Chondrocyte (in vitro differentiated cells): ENCODE measurements at regions not wholly inside any gene's neighbourhood (a gene's known extent, or its start where the extent isn't known, plus 50 kb on each side); places are given as distances from the start of the nearest gene placed in this dataset.

Source experiments
- DNase-seq: peaks from one replicate; pipeline ENCODE4 v3.0.0; 2021; ENCODE audit warnings: mixed read lengths, low spot score
- H3K27ac Mint-ChIP-seq: one replicate; pipeline ENCODE4 v1.8.0; 2021; ENCODE audit warnings: mild to moderate bottlenecking, moderate library complexity, mixed read lengths; ENCODE audit not compliant: unreplicated experiment
- H3K27me3 Mint-ChIP-seq: 2 replicates; pipeline ENCODE4 v1.8.0; 2021; ENCODE audit warnings: low read depth, mixed read lengths
- H3K36me3 Mint-ChIP-seq: 2 replicates; pipeline ENCODE4 v1.8.0; 2021; ENCODE audit warnings: low read depth, mixed read lengths
- H3K4me1 Mint-ChIP-seq: 2 replicates; pipeline ENCODE4 v1.8.0; 2021; ENCODE audit warnings: low read depth, mild to moderate bottlenecking, mixed read lengths
- H3K4me3 Mint-ChIP-seq: one replicate; pipeline ENCODE4 v1.8.0; 2021; ENCODE audit warnings: mild to moderate bottlenecking, moderate library complexity, mixed read lengths; ENCODE audit not compliant: unreplicated experiment
- H3K9me3 Mint-ChIP-seq: 2 replicates; pipeline ENCODE4 v1.8.0; 2021; ENCODE audit warnings: low read depth, mixed read lengths
- CTCF ChIP-seq: fragments of 200-600 bp; sonication (generic); IDR thresholded peaks from 2 replicates; pipeline ENCODE4 v1.5.0; 2021; ENCODE audit warnings: antibody characterized with exemption, mild to moderate bottlenecking, moderate library complexity

DNA sequence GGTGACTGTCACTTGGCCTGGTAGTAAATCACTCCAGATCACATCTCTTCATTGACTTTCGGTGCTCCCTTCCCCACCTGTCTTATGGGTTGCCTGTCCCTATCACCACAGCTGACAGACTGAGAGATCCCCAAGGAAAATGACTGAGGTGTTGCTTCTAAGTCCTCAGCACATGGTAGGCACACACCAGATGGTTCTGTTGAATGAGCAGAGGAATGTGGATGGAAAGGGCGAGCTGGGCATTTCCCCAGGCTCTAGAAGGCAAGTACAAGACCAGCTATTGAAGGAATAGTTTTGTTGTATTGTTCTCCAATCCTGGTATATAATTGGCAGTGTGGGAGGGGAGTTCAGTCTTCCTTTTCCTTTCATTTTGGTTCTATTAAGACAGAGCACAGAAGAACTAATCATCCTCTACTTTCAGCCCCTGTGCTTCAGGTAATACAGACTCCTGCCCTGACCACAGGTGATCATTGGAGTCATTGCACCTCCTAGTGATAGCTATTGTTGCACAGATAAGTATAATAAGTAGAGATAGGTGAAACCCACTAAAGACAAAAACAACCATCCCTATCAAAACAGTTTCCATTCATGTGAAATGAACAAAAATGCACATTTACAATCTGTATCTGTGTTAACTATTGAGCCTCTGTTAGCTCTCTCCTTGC, 158.6 kb downstream of the TRAM1L1 start:
- H3K4me1 Mint-ChIP-seq: peaks cover 5% of the 10 kb centered on the region
- peaks cover 19% of the 10 kb centered on the region for H3K27me3 Mint-ChIP-seq
- no peaks in the 10 kb centered on the region for H3K36me3 Mint-ChIP-seq
- H3K27ac Mint-ChIP-seq: no peak overlapping the region
- no peak for DNase-seq
- TF ChIP-seq CTCF: no peak
- no peak overlapping the region for H3K4me3 Mint-ChIP-seq
- H3K9me3 Mint-ChIP-seq: no peaks in the 10 kb centered on the region

GRCh38 chr4:116925900-116926457, 159.4 kb downstream of the TRAM1L1 start:
- Mint-ChIP-seq H3K4me3 (peak overlapping the region; percentile 60), H3K9me3 (peaks cover 3% of the 10 kb centered on the region), H3K27me3 (peaks cover 19% of the 10 kb centered on the region), H3K36me3 (peaks cover 2% of the 10 kb centered on the region), H3K4me1 (peaks cover 5% of the 10 kb centered on the region), H3K27ac (no peak overlapping the region)
- TF ChIP-seq CTCF: no peak
- peak; percentile 85 for DNase-seq

DNA sequence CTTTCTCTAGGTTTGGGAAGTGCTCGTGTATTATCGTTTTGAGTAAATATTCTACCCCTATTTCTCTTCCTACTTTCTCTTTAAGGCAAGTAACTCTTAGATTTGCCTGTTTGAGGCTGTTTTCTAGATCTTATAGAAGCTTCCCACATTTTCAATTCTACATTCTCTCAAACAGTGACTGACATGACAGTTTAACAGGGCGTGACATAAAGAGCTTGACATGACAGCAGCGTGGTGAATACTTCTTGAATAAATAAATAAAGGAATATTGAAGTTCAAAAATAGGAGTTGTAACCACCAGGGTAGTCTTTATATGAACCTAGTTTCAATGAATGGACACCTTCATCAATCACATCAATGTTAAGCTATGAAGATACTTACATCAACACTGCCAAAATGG, 162.0 kb downstream of the TRAM1L1 start:
- no peak for TF ChIP-seq CTCF
- H3K27me3 Mint-ChIP-seq: peaks cover 19% of the 10 kb centered on the region

DNA sequence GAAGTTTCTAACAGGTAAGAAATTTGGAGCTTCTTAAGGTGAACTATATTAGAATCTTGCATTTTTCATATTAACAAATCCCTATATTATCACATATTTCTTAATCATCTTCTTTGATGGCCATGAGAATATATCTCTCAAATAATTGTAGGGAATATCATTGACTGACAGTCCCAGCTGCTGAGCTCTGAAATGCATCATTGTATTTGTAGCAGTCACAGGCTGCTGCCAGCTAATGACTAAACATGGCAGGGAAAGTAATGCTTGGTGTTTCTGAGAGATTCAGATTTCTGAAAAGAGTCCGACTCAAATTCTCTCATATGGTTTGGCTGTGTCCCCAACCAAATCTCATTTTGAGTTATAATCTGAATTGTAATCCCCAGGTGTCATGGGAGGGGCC, 171.9 kb downstream of the TRAM1L1 start:
- no peak for TF ChIP-seq CTCF
- Mint-ChIP-seq H3K4me1 (no peaks in the 10 kb centered on the region), H3K9me3 (no peaks in the 10 kb centered on the region), H3K36me3 (no peaks in the 10 kb centered on the region), H3K27me3 (peaks cover 18% of the 10 kb centered on the region), H3K4me3 (no peak overlapping the region), H3K27ac (no peak overlapping the region)
- no peak for DNase-seq

More for the DNA sequence above, 162.0 kb downstream of the TRAM1L1 start:
- H3K4me3 Mint-ChIP-seq: no peak overlapping the region
- no peak for DNase-seq
- peaks cover 14% of the 10 kb centered on the region for H3K9me3 Mint-ChIP-seq
- no peak overlapping the region for H3K27ac Mint-ChIP-seq
- peaks cover 2% of the 10 kb centered on the region for H3K36me3 Mint-ChIP-seq
- peaks cover 5% of the 10 kb centered on the region for H3K4me1 Mint-ChIP-seq

GRCh38 chr4:116906758-116907157, 178.6 kb downstream of the TRAM1L1 start:
- Mint-ChIP-seq H3K9me3 (no peaks in the 10 kb centered on the region), H3K27ac (no peak overlapping the region), H3K4me1 (no peaks in the 10 kb centered on the region), H3K27me3 (peaks cover 4% of the 10 kb centered on the region), H3K36me3 (no peaks in the 10 kb centered on the region), H3K4me3 (no peak overlapping the region)
- no peak for TF ChIP-seq CTCF
- DNase-seq: no peak
